OCI-LY7 (cell line): ENCODE measurements at regions not wholly inside any gene's neighbourhood (a gene's known extent, or its start where the extent isn't known, plus 50 kb on each side); places are given as distances from the start of the nearest gene placed in this dataset.

Source experiments
- BruUV-seq: library from RNA; stranded (reverse); fragments of 400-500 nt; replicated peaks from 2 replicates; lab custom pipeline; 2021; lab: Mats Ljungman, UMichigan
- CTCF ChIA-PET: fragments of 300-600 bp; sonication (Branson Sonifier 250); formaldehyde crosslinking; loops from one replicate; lab custom pipeline; 2022; ENCODE audit warnings: antibody characterized with exemption; ENCODE audit not compliant: unreplicated experiment; lab: Charles Lee
- POLR2A ChIA-PET: fragments of 300-600 bp; sonication (Branson Sonifier 250); formaldehyde crosslinking; loops from one replicate; lab custom pipeline; 2022; ENCODE audit warnings: antibody characterized with exemption; lab: Charles Lee
- DNase-seq: peaks from one replicate; pipeline ENCODE4 v3.0.0-alpha.2; 2015; ENCODE audit warnings: low spot score
- H2AFZ ChIP-seq: fragments of 200-600 bp; sonication (generic), shearing (Covaris generic); 2 replicates; pipeline ENCODE4 v1.6.1; 2014; ENCODE audit warnings: mild to moderate bottlenecking, antibody characterized with exemption, low read length, moderate library complexity
- H3K27ac ChIP-seq: fragments of 200-600 bp; sonication (generic); 2 replicates; pipeline ENCODE4 v1.5.1; 2014; ENCODE audit warnings: mixed run types, low read depth, mild to moderate bottlenecking, moderate library complexity, low read length, inconsistent platforms; ENCODE audit not compliant: poor library complexity, severe bottlenecking
- H3K36me3 ChIP-seq: fragments of 200-600 bp; sonication (generic); 2 replicates; pipeline ENCODE4 v1.6.1; 2014; ENCODE audit warnings: mild to moderate bottlenecking, antibody characterized with exemption, low read length, moderate library complexity, mixed read lengths; ENCODE audit not compliant: insufficient read depth
- H3K4me1 ChIP-seq: fragments of 200-600 bp; sonication (generic); 2 replicates; pipeline ENCODE4 v1.5.1; 2014; ENCODE audit warnings: mild to moderate bottlenecking, low read length; ENCODE audit not compliant: insufficient read depth, poor library complexity, severe bottlenecking
- H3K4me2 ChIP-seq: fragments of 200-600 bp; sonication (generic); 2 replicates; pipeline ENCODE4 v1.6.1; 2014; ENCODE audit warnings: mild to moderate bottlenecking, low read length
- H3K4me3 ChIP-seq: fragments of 200-600 bp; sonication (generic); 2 replicates; pipeline ENCODE4 v1.5.1; 2014; ENCODE audit warnings: mild to moderate bottlenecking, low read depth, low read length; ENCODE audit not compliant: poor library complexity, severe bottlenecking
- H3K79me2 ChIP-seq: fragments of 200-600 bp; sonication (generic); 2 replicates; pipeline ENCODE4 v1.6.1; 2016; ENCODE audit warnings: low read depth, mild to moderate bottlenecking, low read length, moderate library complexity, mixed read lengths; ENCODE audit not compliant: insufficient read depth
- H3K9me2 ChIP-seq: fragments of 200-600 bp; sonication (generic); 2 replicates; pipeline ENCODE4 v1.6.1; 2016; ENCODE audit warnings: mild to moderate bottlenecking, low read length, mixed read lengths; ENCODE audit not compliant: insufficient read depth
- H3K9me3 ChIP-seq: fragments of 200-600 bp; sonication (generic); 2 replicates; pipeline ENCODE4 v1.6.1; 2014; ENCODE audit warnings: mild to moderate bottlenecking, mixed run types, low read length, mixed read lengths
- H4K20me1 ChIP-seq: fragments of 200-600 bp; sonication (generic); 2 replicates; pipeline ENCODE4 v1.6.1; 2014; ENCODE audit warnings: mild to moderate bottlenecking, antibody characterized with exemption, low read length, moderate library complexity, mixed read lengths; ENCODE audit not compliant: insufficient read depth
- EZH2phosphoT487 ChIP-seq: fragments of 200-600 bp; sonication (generic); IDR thresholded peaks from 2 replicates; pipeline ENCODE4 v1.6.1; 2018; ENCODE audit warnings: low read depth, borderline replicate concordance, mild to moderate bottlenecking, mixed run types, antibody characterized with exemption, low read length, moderate library complexity, mixed read lengths
- intact Hi-C: fragments of 100-400 bp; cut with micrococcal nuclease; formaldehyde crosslinking; loops from one replicate; pipeline ENCODE4 v1.10.0; 2022; ENCODE audit not compliant: unreplicated experiment
- TF ChIP-seq, protein P1 (sequence below): fragments of 200-600 bp; sonication (generic); conservative IDR thresholded peaks from 2 replicates; pipeline ENCODE4 v1.5.1; 2014; ENCODE audit warnings: mild to moderate bottlenecking, antibody characterized with exemption, low read length, moderate library complexity, mixed read lengths

DNA sequence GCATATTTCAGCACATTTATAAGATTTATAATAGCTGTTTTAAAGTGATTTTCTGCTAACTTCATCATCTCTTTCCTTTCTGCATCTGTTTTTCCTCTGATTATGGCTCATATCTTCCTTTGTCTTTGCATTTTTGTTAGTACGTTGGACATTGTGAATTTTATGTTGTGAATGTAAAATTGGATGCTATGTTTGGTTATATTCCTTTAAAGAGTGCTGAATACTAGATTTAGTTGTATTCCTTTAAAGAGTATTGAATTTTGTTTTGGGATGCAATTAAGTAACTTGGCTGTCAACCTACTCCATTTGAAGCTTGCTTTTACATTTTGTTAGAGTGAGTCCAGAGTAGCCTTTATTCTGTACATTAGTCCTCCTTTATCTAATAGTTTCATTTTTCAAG lies 81.2 kb downstream of the ZNF777 start:
- H3K9me3 ChIP-seq, result 0 out of 2 replicates have a peak, but pooled peaks cover 3% of the 10 kb centered on the region
- POLR2A ChIA-PET, result interaction anchor here (0.7 kb wide), 1 partner anchor 9 kb away, joined by 3 read pairs; no protein-coding TSS in a partner anchor
- intact Hi-C loops, result no loop called here
- TF ChIP-seq, protein P1, sequence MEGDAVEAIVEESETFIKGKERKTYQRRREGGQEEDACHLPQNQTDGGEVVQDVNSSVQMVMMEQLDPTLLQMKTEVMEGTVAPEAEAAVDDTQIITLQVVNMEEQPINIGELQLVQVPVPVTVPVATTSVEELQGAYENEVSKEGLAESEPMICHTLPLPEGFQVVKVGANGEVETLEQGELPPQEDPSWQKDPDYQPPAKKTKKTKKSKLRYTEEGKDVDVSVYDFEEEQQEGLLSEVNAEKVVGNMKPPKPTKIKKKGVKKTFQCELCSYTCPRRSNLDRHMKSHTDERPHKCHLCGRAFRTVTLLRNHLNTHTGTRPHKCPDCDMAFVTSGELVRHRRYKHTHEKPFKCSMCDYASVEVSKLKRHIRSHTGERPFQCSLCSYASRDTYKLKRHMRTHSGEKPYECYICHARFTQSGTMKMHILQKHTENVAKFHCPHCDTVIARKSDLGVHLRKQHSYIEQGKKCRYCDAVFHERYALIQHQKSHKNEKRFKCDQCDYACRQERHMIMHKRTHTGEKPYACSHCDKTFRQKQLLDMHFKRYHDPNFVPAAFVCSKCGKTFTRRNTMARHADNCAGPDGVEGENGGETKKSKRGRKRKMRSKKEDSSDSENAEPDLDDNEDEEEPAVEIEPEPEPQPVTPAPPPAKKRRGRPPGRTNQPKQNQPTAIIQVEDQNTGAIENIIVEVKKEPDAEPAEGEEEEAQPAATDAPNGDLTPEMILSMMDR, result no peak
- no peak for TF ChIP-seq EZH2phosphoT487
- H3K4me1 ChIP-seq, result no peaks in the 10 kb centered on the region
- H2AFZ ChIP-seq, result no peak overlapping the region
- BruUV-seq, result no TSS peak
- no peaks in the 10 kb centered on the region for H4K20me1 ChIP-seq
- H3K4me2 ChIP-seq, result no peak overlapping the region
- no peaks in the 10 kb centered on the region for H3K79me2 ChIP-seq
- H3K27ac ChIP-seq, result no peak overlapping the region
- no peak overlapping the region for H3K4me3 ChIP-seq
- CTCF ChIA-PET, result no interaction called here
- H3K36me3 ChIP-seq, result no peaks in the 10 kb centered on the region
- no peaks in the 10 kb centered on the region for H3K9me2 ChIP-seq
- DNase-seq, result no peak

DNA sequence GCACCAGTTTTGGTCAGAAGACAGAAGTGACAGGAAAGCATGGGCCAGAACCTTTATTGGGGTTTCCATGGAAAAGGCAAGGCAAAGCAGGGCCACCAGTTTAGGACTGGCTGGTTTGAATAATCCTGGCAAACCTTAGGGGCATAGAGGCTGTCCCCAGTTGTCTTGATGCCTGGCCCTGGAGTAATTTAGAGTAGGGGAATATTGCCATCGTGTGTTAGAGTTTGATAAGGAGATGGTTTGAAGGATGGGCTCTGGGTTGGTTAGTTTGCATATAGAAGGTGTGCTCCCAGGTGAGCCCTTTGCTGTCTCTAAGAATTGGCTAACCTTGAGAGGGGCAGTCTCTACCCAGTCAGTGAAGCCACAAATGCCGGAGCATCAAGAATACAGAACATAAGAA lies 79.6 kb downstream of the ZNF777 start:
- TF ChIP-seq, protein P1, result no peak
- no peak for TF ChIP-seq EZH2phosphoT487
- H3K9me3 ChIP-seq, result 0 out of 2 replicates have a peak, but pooled peaks cover 3% of the 10 kb centered on the region
- no peak overlapping the region for H2AFZ ChIP-seq
- H3K36me3 ChIP-seq, result no peaks in the 10 kb centered on the region
- H3K79me2 ChIP-seq, result no peaks in the 10 kb centered on the region
- ChIA-PET POLR2A (no interaction called here), CTCF (no interaction called here)
- intact Hi-C loops, result no loop called here
- DNase-seq, result peak; percentile 3
- no peak overlapping the region for H3K27ac ChIP-seq
- no peak overlapping the region for H3K4me3 ChIP-seq
- no peaks in the 10 kb centered on the region for H4K20me1 ChIP-seq
- no TSS peak for BruUV-seq
- no peaks in the 10 kb centered on the region for H3K4me1 ChIP-seq
- no peaks in the 10 kb centered on the region for H3K9me2 ChIP-seq
- H3K4me2 ChIP-seq, result no peak overlapping the region
